H9 (cell line): ENCODE measurements at regions not wholly inside any gene's neighbourhood (a gene's known extent, or its start where the extent isn't known, plus 50 kb on each side); places are given as distances from the start of the nearest gene placed in this dataset.

ENCODE experiments used
- DNase-seq: peaks from one replicate; pipeline ENCODE4 v3.0.0-alpha.2; 2017
- H2AFZ ChIP-seq: one replicate; pipeline ENCODE4 v1.6.1; 2013; ENCODE audit warnings: mild to moderate bottlenecking, low read length, control low read depth, moderate library complexity
- H2AK5ac ChIP-seq: 2 replicates; pipeline ENCODE4 v1.6.1; 2013; ENCODE audit warnings: low read length, control low read depth, mixed read lengths; ENCODE audit not compliant: insufficient read length
- H2BK120ac ChIP-seq: one replicate; pipeline ENCODE4 v1.6.1; 2013; ENCODE audit warnings: low read depth, mild to moderate bottlenecking, low read length, control low read depth, inconsistent platforms; ENCODE audit not compliant: poor library complexity, severe bottlenecking
- H2BK12ac ChIP-seq: 2 replicates; pipeline ENCODE4 v1.6.1; 2013; ENCODE audit warnings: low read length, control low read depth, mixed read lengths, low read depth; ENCODE audit not compliant: insufficient read length
- H2BK15ac ChIP-seq: 2 replicates; pipeline ENCODE4 v1.6.1; 2013; ENCODE audit warnings: low read depth, low read length, control low read depth
- H2BK20ac ChIP-seq: one replicate; pipeline ENCODE4 v1.6.1; 2013; ENCODE audit warnings: low read depth, mild to moderate bottlenecking, low read length, control low read depth, inconsistent platforms; ENCODE audit not compliant: poor library complexity, severe bottlenecking
- H2BK5ac ChIP-seq: 2 replicates; pipeline ENCODE4 v1.6.1; 2013; ENCODE audit warnings: low read length, control low read depth, mixed read lengths; ENCODE audit not compliant: insufficient read length
- H3K14ac ChIP-seq: 2 replicates; pipeline ENCODE4 v1.6.1; 2013; ENCODE audit warnings: low read length, control low read depth; ENCODE audit not compliant: insufficient read depth
- H3K18ac ChIP-seq: 2 replicates; pipeline ENCODE4 v1.6.1; 2013; ENCODE audit warnings: low read depth, mild to moderate bottlenecking, mixed read lengths, low read length, control low read depth; ENCODE audit not compliant: insufficient read length
- H3K23ac ChIP-seq: 2 replicates; pipeline ENCODE4 v1.6.1; 2013; ENCODE audit warnings: low read length, control low read depth, mixed read lengths, low read depth; ENCODE audit not compliant: insufficient read length
- H3K23me2 ChIP-seq: 2 replicates; pipeline ENCODE4 v1.6.1; 2013; ENCODE audit warnings: low read depth, mild to moderate bottlenecking, mixed read lengths, low read length, control low read depth; ENCODE audit not compliant: insufficient read length, poor library complexity, severe bottlenecking
- H3K27ac ChIP-seq: 2 replicates; pipeline ENCODE4 v1.5.1; 2013; ENCODE audit warnings: low read length, control low read depth, mixed read lengths, low read depth; ENCODE audit not compliant: insufficient read length
- H3K27me3 ChIP-seq: 2 replicates; pipeline ENCODE4 v1.6.1; 2013; ENCODE audit warnings: low read length, control low read depth, inconsistent platforms; ENCODE audit not compliant: insufficient read depth
- H3K4ac ChIP-seq: 2 replicates; pipeline ENCODE4 v1.6.1; 2013; ENCODE audit warnings: low read depth, mild to moderate bottlenecking, control low read depth, inconsistent platforms, low read length, moderate library complexity
- H3K4me1 ChIP-seq: 2 replicates; pipeline ENCODE4 v1.6.1; 2013; ENCODE audit warnings: low read length, control low read depth, inconsistent platforms; ENCODE audit not compliant: insufficient read depth
- H3K4me2 ChIP-seq: 2 replicates; pipeline ENCODE4 v1.6.1; 2013; ENCODE audit warnings: low read length, control low read depth, mixed read lengths; ENCODE audit not compliant: insufficient read length, insufficient read depth
- H3K56ac ChIP-seq: 2 replicates; pipeline ENCODE4 v1.6.1; 2013; ENCODE audit warnings: low read depth, mild to moderate bottlenecking, mixed read lengths, low read length, control low read depth; ENCODE audit not compliant: insufficient read length
- H3K79me1 ChIP-seq: 2 replicates; pipeline ENCODE4 v1.6.1; 2013; ENCODE audit warnings: low read depth, mild to moderate bottlenecking, moderate library complexity, low read length, control low read depth, inconsistent platforms; ENCODE audit not compliant: insufficient read depth, poor library complexity, severe bottlenecking
- H3K79me2 ChIP-seq: 2 replicates; pipeline ENCODE4 v1.6.1; 2013; ENCODE audit warnings: low read length, control low read depth, inconsistent platforms; ENCODE audit not compliant: insufficient read depth
- H3K9ac ChIP-seq: 2 replicates; pipeline ENCODE4 v1.6.1; 2013; ENCODE audit warnings: low read length, control low read depth, mixed read lengths; ENCODE audit not compliant: insufficient read length; ENCODE audit errors: extremely low read depth
- H3K9me3 ChIP-seq: one replicate; pipeline ENCODE4 v1.6.1; 2013; ENCODE audit warnings: low read depth, low read length, inconsistent platforms; ENCODE audit not compliant: control insufficient read depth
- H3T11ph ChIP-seq: one replicate; pipeline ENCODE4 v1.6.1; 2013; ENCODE audit warnings: mild to moderate bottlenecking, low read length, control low read depth, inconsistent platforms
- H4K20me1 ChIP-seq: one replicate; pipeline ENCODE4 v1.6.1; 2013; ENCODE audit not compliant: control insufficient read depth, insufficient read length, insufficient read depth
- H4K5ac ChIP-seq: 2 replicates; pipeline ENCODE4 v1.6.1; 2013; ENCODE audit warnings: low read depth, mild to moderate bottlenecking, mixed read lengths, low read length, control low read depth; ENCODE audit not compliant: insufficient read length
- H4K8ac ChIP-seq: replicated peaks from 2 replicates; pipeline ENCODE4 v1.6.1; 2013; ENCODE audit warnings: low read length, control low read depth, mixed read lengths, low read depth; ENCODE audit not compliant: insufficient read length
- H4K91ac ChIP-seq: 2 replicates; pipeline ENCODE4 v1.6.1; 2013; ENCODE audit warnings: low read depth, mild to moderate bottlenecking, moderate library complexity, mixed read lengths, low read length, control low read depth; ENCODE audit not compliant: insufficient read length
- H3K27ac Mint-ChIP-seq, 3 experiments: 2 replicates in 2 of 3; 3 replicates in 1 of 3; pipeline ENCODE4 v1.8.0; 2020 to 2021; ENCODE audit warnings: mixed read lengths in 3 of 3, mild to moderate bottlenecking in 1 of 3, moderate library complexity in 1 of 3
- H3K27me3 Mint-ChIP-seq: 2 replicates; pipeline ENCODE4 v1.8.0; 2021; ENCODE audit warnings: low read depth, mild to moderate bottlenecking, moderate library complexity, mixed read lengths
- H3K36me3 Mint-ChIP-seq, 3 experiments: 2 replicates in 2 of 3; 3 replicates in 1 of 3; pipeline ENCODE4 v1.8.0; 2020 to 2021; ENCODE audit warnings: low read depth in 3 of 3, mixed read lengths in 3 of 3; ENCODE audit not compliant: insufficient read depth in 1 of 3
- H3K4me1 Mint-ChIP-seq, 2 experiments: 2 replicates each; pipeline ENCODE4 v1.8.0; 2020; ENCODE audit warnings: mixed read lengths in 2 of 2
- H3K4me3 Mint-ChIP-seq, 2 experiments: 2 replicates in 1 of 2; 3 replicates in 1 of 2; pipeline ENCODE4 v1.8.0; 2020 to 2021; ENCODE audit warnings: mild to moderate bottlenecking in 2 of 2, mixed read lengths in 2 of 2, moderate library complexity in 1 of 2
- H3K9me3 Mint-ChIP-seq, 2 experiments: 2 replicates in 1 of 2; 3 replicates in 1 of 2; pipeline ENCODE4 v1.8.0; 2020; ENCODE audit warnings: mild to moderate bottlenecking in 2 of 2, mixed read lengths in 2 of 2, moderate library complexity in 1 of 2
- CTCF ChIP-seq: fragments of 200-600 bp; sonication (generic); conservative IDR thresholded peaks from 3 replicates; pipeline ENCODE4 v1.8.0; 2021; ENCODE audit warnings: antibody characterized with exemption, mild to moderate bottlenecking
- WGBS: extraction: QIAGEN DNeasy Blood & Tissue Kit; methylation state at CpG from one replicate; pipeline ENCODE4 v1.1.7; 2013; ENCODE audit warnings: missing lambda C conversion rate, low lambda C conversion rate, mixed read lengths; ENCODE audit not compliant: insufficient read length; ENCODE audit errors: extremely low coverage; 5-methylcytosine and 5-hydroxymethylcytosine counted together

GRCh38 chr5:15234366-15234765 is 265.6 kb upstream of the FBXL7 start:
- no peak overlapping the region for H2BK20ac ChIP-seq
- H2BK15ac ChIP-seq: no peak overlapping the region
- H3K4me2 ChIP-seq: no peak overlapping the region
- no peaks in the 10 kb centered on the region for H3K27me3 ChIP-seq
- no peaks in the 10 kb centered on the region for H3K9me3 ChIP-seq
- H3K27ac Mint-ChIP-seq: peak overlapping the region in 2 of 3 experiments; percentile 6 to 9; a peak in 4 of 7 replicates
- H2BK12ac ChIP-seq: no peak overlapping the region
- no peaks in the 10 kb centered on the region; the same call in 1 of the 2 replicates for H3K79me2 ChIP-seq
- no peak overlapping the region for H2BK5ac ChIP-seq
- no peak for TF ChIP-seq CTCF
- no peak overlapping the region for H2AK5ac ChIP-seq
- no peak overlapping the region; a peak in 1 of 5 replicates for H3K4me3 Mint-ChIP-seq
- no CpG with 5 or more reads among the region's 2 CpGs for WGBS
- H2BK120ac ChIP-seq: no peak overlapping the region
- H3K27me3 Mint-ChIP-seq: peaks cover 2% of the 10 kb centered on the region; the same call in 1 of the 2 replicates
- H3K23ac ChIP-seq: no peak overlapping the region
- H4K5ac ChIP-seq: no peak overlapping the region
- no peak overlapping the region for H3K27ac ChIP-seq
- DNase-seq: peak; percentile 43
- H4K8ac ChIP-seq: no peak overlapping the region
- H3K4me1 ChIP-seq: peaks cover 1% of the 10 kb centered on the region; the same call in 1 of the 2 replicates
- H3K4me1 Mint-ChIP-seq: peaks cover 14 to 21% of the 10 kb centered on the region in 2 experiments
- no peak overlapping the region for H3K9ac ChIP-seq
- no peak overlapping the region for H3K56ac ChIP-seq
- no peak overlapping the region for H3K14ac ChIP-seq
- H3K79me1 ChIP-seq: no peaks in the 10 kb centered on the region
- H3K36me3 Mint-ChIP-seq: peaks cover 0 to 2% (median 0%) of the 10 kb centered on the region in 3 experiments; a peak in 2 of 7 replicates
- no peaks in the 10 kb centered on the region for H3K23me2 ChIP-seq
- H2AFZ ChIP-seq: no peak overlapping the region
- peaks cover 2 to 7% of the 10 kb centered on the region in 2 experiments for H3K9me3 Mint-ChIP-seq
- H3T11ph ChIP-seq: no peak overlapping the region
- H3K4ac ChIP-seq: no peak overlapping the region
- no peak overlapping the region for H3K18ac ChIP-seq
- no peaks in the 10 kb centered on the region for H4K20me1 ChIP-seq
- H4K91ac ChIP-seq: no peak overlapping the region
